CD4-positive, CD25-positive, alpha-beta regulatory T cell (primary cell): ENCODE measurements at regions not wholly inside any gene's neighbourhood (a gene's known extent, or its start where the extent isn't known, plus 50 kb on each side); places are given as distances from the start of the nearest gene placed in this dataset.

Source experiments
- ATAC-seq, 2 donors: fragments of 150-1000 bp; cut with Tn5 transposase; one replicate each; pipeline ENCODE4 v1.10.0; 2021; ENCODE audit warnings: low read depth in 2 of 2, moderate number of reproducible peaks in 2 of 2, moderate library complexity in 1 of 2
- DNase-seq, 3 donors: peaks; one replicate each; pipeline versions ENCODE4 v3.0.0 to v3.0.0-alpha.2; 2012 to 2022; ENCODE audit warnings: mixed read lengths in 1 of 3
- H3K27ac ChIP-seq: one replicate; pipeline ENCODE4 v1.7.0; 2013; ENCODE audit warnings: mild to moderate bottlenecking, low read length; ENCODE audit not compliant: insufficient read depth, poor library complexity, severe bottlenecking
- H3K27me3 ChIP-seq: one replicate; pipeline ENCODE4 v1.7.0; 2013; ENCODE audit warnings: low read length; ENCODE audit not compliant: control insufficient read depth, insufficient read depth
- H3K36me3 ChIP-seq: one replicate; pipeline ENCODE4 v1.7.0; 2013; ENCODE audit warnings: mild to moderate bottlenecking, low read length, moderate library complexity; ENCODE audit not compliant: control insufficient read depth, insufficient read depth
- H3K4me1 ChIP-seq: 2 replicates; pipeline ENCODE4 v1.7.0; 2013; ENCODE audit warnings: mild to moderate bottlenecking, low read length; ENCODE audit not compliant: insufficient read depth, control insufficient read depth, poor library complexity, severe bottlenecking
- H3K4me3 ChIP-seq: one replicate; pipeline ENCODE4 v1.7.0; 2013; ENCODE audit warnings: low read depth, mild to moderate bottlenecking, low read length, moderate library complexity
- H3K9me3 ChIP-seq, 2 experiments: 1 replicate in 1 of 2; 2 replicates in 1 of 2; pipeline ENCODE4 v1.7.0; 2013; ENCODE audit warnings: low read length in 2 of 2, mild to moderate bottlenecking in 1 of 2, moderate library complexity in 1 of 2; ENCODE audit not compliant: control insufficient read depth in 2 of 2
- H3K27ac Mint-ChIP-seq, 3 donors: one replicate each; pipeline ENCODE4 v1.8.0; 2020 to 2022; ENCODE audit warnings: mild to moderate bottlenecking in 3 of 3, mixed read lengths in 3 of 3, moderate library complexity in 2 of 3
- H3K27me3 Mint-ChIP-seq: one replicate; pipeline ENCODE4 v1.8.0; 2022; ENCODE audit warnings: mild to moderate bottlenecking, mixed read lengths
- H3K36me3 Mint-ChIP-seq: one replicate; pipeline ENCODE4 v1.8.0; 2020; ENCODE audit warnings: mixed read lengths
- H3K4me1 Mint-ChIP-seq, 4 donors: one replicate each; pipeline ENCODE4 v1.8.0; 2020 to 2022; ENCODE audit warnings: mixed read lengths in 4 of 4, mild to moderate bottlenecking in 1 of 4
- H3K4me3 Mint-ChIP-seq, 4 donors: one replicate each; pipeline ENCODE4 v1.8.0; 2020 to 2022; ENCODE audit warnings: mild to moderate bottlenecking in 4 of 4, mixed read lengths in 4 of 4, moderate library complexity in 3 of 4
- H3K9me3 Mint-ChIP-seq, 7 donors: one replicate each; pipeline ENCODE4 v1.8.0; 2020 to 2022; ENCODE audit warnings: mixed read lengths in 7 of 7, mild to moderate bottlenecking in 3 of 7, moderate library complexity in 2 of 7

GRCh38 chr18:39838831-39839230, 2116.2 kb upstream of the PIK3C3 start:
- H3K4me3 ChIP-seq: no peak overlapping the region
- peaks cover 8% of the 10 kb centered on the region for H3K27me3 Mint-ChIP-seq
- no peak overlapping the region for H3K27ac Mint-ChIP-seq
- no peak for ATAC-seq
- no peaks in the 10 kb centered on the region for H3K9me3 ChIP-seq
- H3K4me3 Mint-ChIP-seq: peak overlapping the region in 1 of 4 donors; percentile 1
- no peak overlapping the region for H3K27ac ChIP-seq
- H3K36me3 Mint-ChIP-seq: no peaks in the 10 kb centered on the region
- H3K4me1 ChIP-seq: no peaks in the 10 kb centered on the region
- H3K36me3 ChIP-seq: no peaks in the 10 kb centered on the region
- H3K27me3 ChIP-seq: no peaks in the 10 kb centered on the region
- peaks cover 0 to 11% (median 5%) of the 10 kb centered on the region in 7 donors for H3K9me3 Mint-ChIP-seq
- no peak for DNase-seq
- H3K4me1 Mint-ChIP-seq: no peaks in the 10 kb centered on the region

- H3K4me1 ChIP-seq: no peaks in the 10 kb centered on the region
- Mint-ChIP-seq H3K4me1 (no peaks in the 10 kb centered on the region), H3K36me3 (no peaks in the 10 kb centered on the region), H3K27ac (no peak overlapping the region), H3K4me3 (no peak overlapping the region), H3K27me3 (peaks cover 4% of the 10 kb centered on the region), H3K9me3 (peaks cover 3 to 14% (median 8%) of the 10 kb centered on the region in 7 donors)
- DNase-seq: no peak
- no peaks in the 10 kb centered on the region for H3K36me3 ChIP-seq
- no peaks in the 10 kb centered on the region for H3K27me3 ChIP-seq
- H3K4me3 ChIP-seq: no peak overlapping the region
- H3K27ac ChIP-seq: no peak overlapping the region
- no peak for ATAC-seq
- no peaks in the 10 kb centered on the region for H3K9me3 ChIP-seq
These were observed 2119.6 kb upstream of the PIK3C3 start for GRCh38 chr18:39835303-39836030.

- Mint-ChIP-seq H3K27me3 (peaks cover 4% of the 10 kb centered on the region), H3K36me3 (no peaks in the 10 kb centered on the region), H3K4me1 (no peaks in the 10 kb centered on the region), H3K27ac (no peak overlapping the region), H3K9me3 (peaks cover 6 to 15% (median 11%) of the 10 kb centered on the region in 7 donors), H3K4me3 (no peak overlapping the region)
- ATAC-seq: no peak
- H3K27ac ChIP-seq: no peak overlapping the region
- H3K4me3 ChIP-seq: no peak overlapping the region
- H3K27me3 ChIP-seq: no peaks in the 10 kb centered on the region
- no peaks in the 10 kb centered on the region for H3K4me1 ChIP-seq
- DNase-seq: no peak
- no peaks in the 10 kb centered on the region for H3K9me3 ChIP-seq
- H3K36me3 ChIP-seq: no peaks in the 10 kb centered on the region
These were observed 2120.4 kb upstream of the PIK3C3 start for GRCh38 chr18:39834636-39835035.

- Mint-ChIP-seq H3K9me3 (peaks cover 6 to 23% (median 9%) of the 10 kb centered on the region in 7 donors), H3K4me3 (no peak overlapping the region), H3K27ac (no peak overlapping the region), H3K4me1 (no peaks in the 10 kb centered on the region), H3K36me3 (no peaks in the 10 kb centered on the region), H3K27me3 (no peaks in the 10 kb centered on the region)
- H3K4me3 ChIP-seq: no peak overlapping the region
- peaks cover 0 to 2% of the 10 kb centered on the region in 2 experiments for H3K9me3 ChIP-seq
- DNase-seq (no peak), ATAC-seq (no peak)
- no peaks in the 10 kb centered on the region for H3K4me1 ChIP-seq
- no peaks in the 10 kb centered on the region for H3K36me3 ChIP-seq
- H3K27me3 ChIP-seq: no peaks in the 10 kb centered on the region
- no peak overlapping the region for H3K27ac ChIP-seq
These were observed 2129.4 kb upstream of the PIK3C3 start for GRCh38 chr18:39825485-39826150.

GRCh38 chr18:39806525-39806924, 2148.5 kb upstream of the PIK3C3 start:
- H3K27ac ChIP-seq: no peak overlapping the region
- no peak overlapping the region for H3K4me3 Mint-ChIP-seq
- peaks cover 0 to 20% (median 7%) of the 10 kb centered on the region in 7 donors for H3K9me3 Mint-ChIP-seq
- H3K4me3 ChIP-seq: no peak overlapping the region
- H3K36me3 Mint-ChIP-seq: no peaks in the 10 kb centered on the region
- no peaks in the 10 kb centered on the region for H3K4me1 ChIP-seq
- H3K27ac Mint-ChIP-seq: no peak overlapping the region
- DNase-seq (no peak), ATAC-seq (no peak)
- H3K27me3 ChIP-seq: no peaks in the 10 kb centered on the region
- H3K9me3 ChIP-seq: peaks cover 0 to 2% of the 10 kb centered on the region in 2 experiments
- no peaks in the 10 kb centered on the region for H3K36me3 ChIP-seq
- H3K27me3 Mint-ChIP-seq: no peaks in the 10 kb centered on the region
- no peaks in the 10 kb centered on the region for H3K4me1 Mint-ChIP-seq

GRCh38 chr18:39805218-39805617, 2149.8 kb upstream of the PIK3C3 start:
- Mint-ChIP-seq H3K9me3 (peaks cover 0 to 20% (median 5%) of the 10 kb centered on the region in 7 donors), H3K27me3 (no peaks in the 10 kb centered on the region), H3K4me1 (no peaks in the 10 kb centered on the region), H3K27ac (no peak overlapping the region), H3K4me3 (no peak overlapping the region), H3K36me3 (no peaks in the 10 kb centered on the region)
- H3K27ac ChIP-seq: no peak overlapping the region
- no peak for DNase-seq
- H3K4me3 ChIP-seq: no peak overlapping the region
- no peaks in the 10 kb centered on the region for H3K27me3 ChIP-seq
- H3K36me3 ChIP-seq: no peaks in the 10 kb centered on the region
- ATAC-seq: no peak
- H3K4me1 ChIP-seq: no peaks in the 10 kb centered on the region
- peaks cover 0 to 9% of the 10 kb centered on the region in 2 experiments for H3K9me3 ChIP-seq

GRCh38 chr18:39802648-39803229, 2152.3 kb upstream of the PIK3C3 start:
- Histone ChIP-seq H3K27me3 (no peaks in the 10 kb centered on the region), H3K4me1 (no peaks in the 10 kb centered on the region), H3K27ac (no peak overlapping the region), H3K9me3 (peaks cover 0 to 9% of the 10 kb centered on the region in 2 experiments), H3K36me3 (no peaks in the 10 kb centered on the region), H3K4me3 (no peak overlapping the region)
- H3K4me1 Mint-ChIP-seq: no peaks in the 10 kb centered on the region
- H3K27me3 Mint-ChIP-seq: no peaks in the 10 kb centered on the region
- peaks cover 0 to 25% (median 6%) of the 10 kb centered on the region in 7 donors for H3K9me3 Mint-ChIP-seq
- DNase-seq (no peak), ATAC-seq (no peak)
- no peaks in the 10 kb centered on the region for H3K36me3 Mint-ChIP-seq
- no peak overlapping the region for H3K27ac Mint-ChIP-seq
- H3K4me3 Mint-ChIP-seq: no peak overlapping the region
